Fibroblast of lung (primary cell): ENCODE measurements at regions not wholly inside any gene's neighbourhood (a gene's known extent, or its start where the extent isn't known, plus 50 kb on each side); places are given as distances from the start of the nearest gene placed in this dataset.
A peak's percentile ranks its signal among the peaks of the same experiment; 100 is the strongest.

Experiments
- DNase-seq, 2 donors: peaks; one replicate each; pipeline versions ENCODE4 v3.0.0 to v3.0.0-alpha.2; 2010; ENCODE audit warnings: low read depth in 2 of 2
- H2AFZ ChIP-seq: 2 replicates; pipeline ENCODE4 v1.5.1; 2012; ENCODE audit warnings: low read length, control low read depth, inconsistent platforms
- H3K27ac ChIP-seq: 2 replicates; pipeline ENCODE4 v1.5.1; 2011; ENCODE audit warnings: low read length, control low read depth; ENCODE audit not compliant: insufficient read depth
- H3K27me3 ChIP-seq: 2 replicates; pipeline ENCODE4 v1.5.1; 2011; ENCODE audit warnings: mild to moderate bottlenecking, low read length; ENCODE audit not compliant: control insufficient read depth, insufficient read depth
- H3K36me3 ChIP-seq: 2 replicates; pipeline ENCODE4 v1.5.1; 2011; ENCODE audit warnings: low read length; ENCODE audit not compliant: control insufficient read depth, insufficient read depth
- H3K4me1 ChIP-seq: 2 replicates; pipeline ENCODE4 v1.5.1; 2011; ENCODE audit warnings: low read length; ENCODE audit not compliant: control insufficient read depth, insufficient read depth; ENCODE audit errors: extremely low read depth
- H3K4me2 ChIP-seq: 2 replicates; pipeline ENCODE4 v1.5.1; 2011; ENCODE audit warnings: low read length, control low read depth; ENCODE audit not compliant: insufficient read depth; ENCODE audit errors: extremely low read depth
- H3K4me3 ChIP-seq, 4 experiments: fragments of 200-600 bp in 1 of 4; sonication (generic) in 1 of 4; replicated peaks in 1 of 4; 2 replicates each; pipeline ENCODE4 v1.5.1; 2011 to 2016; ENCODE audit warnings: low read length in 4 of 4, low read depth in 3 of 4, mild to moderate bottlenecking in 3 of 4, control low read depth in 2 of 4, inconsistent platforms in 1 of 4, mixed read lengths in 1 of 4; ENCODE audit not compliant: insufficient read depth in 1 of 4; ENCODE audit errors: control extremely low read depth in 1 of 4
- H3K79me2 ChIP-seq: 2 replicates; pipeline ENCODE4 v1.5.1; 2012; ENCODE audit warnings: mild to moderate bottlenecking, low read length, inconsistent platforms; ENCODE audit not compliant: control insufficient read depth, insufficient read depth
- H3K9ac ChIP-seq: 2 replicates; pipeline ENCODE4 v1.5.1; 2011; ENCODE audit warnings: mild to moderate bottlenecking, low read length, control low read depth; ENCODE audit not compliant: insufficient read depth
- H3K9me3 ChIP-seq: 2 replicates; pipeline ENCODE4 v1.5.1; 2012; ENCODE audit warnings: low read depth, low read length; ENCODE audit not compliant: control insufficient read depth, insufficient read depth
- H4K20me1 ChIP-seq: 2 replicates; pipeline ENCODE4 v1.5.1; 2011; ENCODE audit warnings: low read length; ENCODE audit not compliant: control insufficient read depth, insufficient read depth; ENCODE audit errors: extremely low read depth
- EZH2 ChIP-seq: IDR thresholded peaks from 2 replicates; pipeline ENCODE4 v1.5.1; 2012; ENCODE audit warnings: low read length, control low read depth, mild to moderate bottlenecking; ENCODE audit errors: missing control alignments
- TF ChIP-seq, protein P1 (sequence below), 2 donors: IDR thresholded peaks in 1 of 2; conservative IDR thresholded peaks in 1 of 2; 1 replicate in 1 of 2; 2 replicates in 1 of 2; pipeline ENCODE4 v1.5.1; 2011 to 2012; ENCODE audit warnings: low read length in 2 of 2, control low read depth in 1 of 2, inconsistent platforms in 1 of 2, low read depth in 1 of 2, mild to moderate bottlenecking in 1 of 2

DNA sequence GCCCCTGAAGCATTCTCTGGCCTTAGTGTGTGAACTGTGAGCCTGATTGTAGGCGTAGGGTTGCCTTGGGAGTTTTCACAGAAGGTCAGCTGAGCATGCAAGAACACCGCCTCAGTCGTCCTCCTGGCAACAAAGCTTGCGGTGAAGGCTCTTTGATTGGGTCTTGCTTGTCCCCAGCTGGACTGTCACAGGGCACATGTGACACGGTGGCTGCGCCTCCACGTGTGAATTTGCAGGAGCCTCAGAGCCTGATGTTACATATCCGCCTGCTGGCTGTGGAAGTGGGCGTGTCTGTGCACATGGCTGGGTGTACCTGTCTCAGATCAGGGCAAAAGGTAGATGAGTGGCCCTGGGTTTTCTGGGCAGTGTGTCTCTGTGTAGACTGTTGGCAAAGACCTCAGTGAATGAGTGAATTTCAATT, 228.7 kb downstream of the HAUS1 start:
- no peak overlapping the region for H2AFZ ChIP-seq
- no peak overlapping the region for H3K27ac ChIP-seq
- no peaks in the 10 kb centered on the region for H3K36me3 ChIP-seq
- H3K9ac ChIP-seq = no peak overlapping the region
- no peaks in the 10 kb centered on the region for H4K20me1 ChIP-seq
- peaks cover 21% of the 10 kb centered on the region for H3K27me3 ChIP-seq
- no peak for TF ChIP-seq EZH2
- TF ChIP-seq, protein P1, sequence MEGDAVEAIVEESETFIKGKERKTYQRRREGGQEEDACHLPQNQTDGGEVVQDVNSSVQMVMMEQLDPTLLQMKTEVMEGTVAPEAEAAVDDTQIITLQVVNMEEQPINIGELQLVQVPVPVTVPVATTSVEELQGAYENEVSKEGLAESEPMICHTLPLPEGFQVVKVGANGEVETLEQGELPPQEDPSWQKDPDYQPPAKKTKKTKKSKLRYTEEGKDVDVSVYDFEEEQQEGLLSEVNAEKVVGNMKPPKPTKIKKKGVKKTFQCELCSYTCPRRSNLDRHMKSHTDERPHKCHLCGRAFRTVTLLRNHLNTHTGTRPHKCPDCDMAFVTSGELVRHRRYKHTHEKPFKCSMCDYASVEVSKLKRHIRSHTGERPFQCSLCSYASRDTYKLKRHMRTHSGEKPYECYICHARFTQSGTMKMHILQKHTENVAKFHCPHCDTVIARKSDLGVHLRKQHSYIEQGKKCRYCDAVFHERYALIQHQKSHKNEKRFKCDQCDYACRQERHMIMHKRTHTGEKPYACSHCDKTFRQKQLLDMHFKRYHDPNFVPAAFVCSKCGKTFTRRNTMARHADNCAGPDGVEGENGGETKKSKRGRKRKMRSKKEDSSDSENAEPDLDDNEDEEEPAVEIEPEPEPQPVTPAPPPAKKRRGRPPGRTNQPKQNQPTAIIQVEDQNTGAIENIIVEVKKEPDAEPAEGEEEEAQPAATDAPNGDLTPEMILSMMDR (conservative IDR thresholded peaks at IDR 0.05 in 1 of 2, IDR thresholded peaks at IDR 0.05 in 1 of 2; ENCODE audit: low read depth in 1 of 2, low read length in 2 of 2) = no peak
- no peak overlapping the region for H3K4me2 ChIP-seq
- H3K79me2 ChIP-seq = no peaks in the 10 kb centered on the region
- H3K4me1 ChIP-seq = no peaks in the 10 kb centered on the region
- no peaks in the 10 kb centered on the region for H3K9me3 ChIP-seq
- no peak for DNase-seq
- H3K4me3 ChIP-seq = no peak overlapping the region

DNA sequence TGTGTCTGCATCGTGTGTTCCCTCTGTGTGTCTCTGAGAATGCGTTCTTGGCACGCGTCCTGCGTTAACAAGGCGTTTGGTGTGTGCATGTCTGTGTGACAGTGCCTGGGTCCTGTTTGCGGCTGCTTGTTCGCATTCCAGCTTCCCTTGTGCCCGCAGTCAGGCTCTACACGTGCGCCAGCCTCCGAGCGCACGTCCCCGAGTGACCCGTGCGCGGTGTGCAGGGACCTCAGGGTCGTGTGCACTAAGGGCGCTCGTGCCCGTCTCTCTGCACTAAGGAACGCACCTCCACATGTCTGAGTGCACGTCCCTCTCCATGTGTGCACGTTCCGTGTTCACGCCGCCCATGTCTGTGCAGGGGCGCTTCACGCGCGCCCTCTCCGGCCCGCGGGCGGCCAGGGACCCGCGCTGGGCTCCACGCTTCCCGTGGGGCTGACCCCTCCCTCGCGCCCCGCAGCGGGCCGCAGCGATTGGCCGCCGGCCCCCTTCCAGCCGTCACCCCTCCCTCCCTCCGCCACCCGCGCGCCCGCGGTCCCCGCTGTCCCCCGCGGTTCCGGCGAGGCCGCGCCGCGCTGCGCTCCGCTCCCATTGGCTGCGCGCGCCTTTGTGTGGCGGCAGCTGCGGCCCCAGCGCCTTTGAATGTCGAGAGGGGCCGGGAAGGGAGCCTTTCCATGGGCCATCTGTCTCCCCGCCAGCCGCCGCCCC, 229.4 kb downstream of the HAUS1 start:
- Histone ChIP-seq H3K79me2 (no peaks in the 10 kb centered on the region), H3K4me3 (peak overlapping the region in 1 of 4 experiments; percentile 30), H3K9me3 (no peaks in the 10 kb centered on the region), H2AFZ (no peak overlapping the region), H3K9ac (no peak overlapping the region), H3K4me1 (no peaks in the 10 kb centered on the region), H3K27ac (no peak overlapping the region), H4K20me1 (no peaks in the 10 kb centered on the region), H3K27me3 (peaks cover 21% of the 10 kb centered on the region), H3K4me2 (peak overlapping the region; percentile 42), H3K36me3 (no peaks in the 10 kb centered on the region)
- DNase-seq = peak; percentile 15 to 29
- TF ChIP-seq, protein P1 (conservative IDR thresholded peaks at IDR 0.05 in 1 of 2, IDR thresholded peaks at IDR 0.05 in 1 of 2; ENCODE audit: low read depth in 1 of 2, low read length in 2 of 2) = no peak
- TF ChIP-seq EZH2 = peak; percentile 60

DNA sequence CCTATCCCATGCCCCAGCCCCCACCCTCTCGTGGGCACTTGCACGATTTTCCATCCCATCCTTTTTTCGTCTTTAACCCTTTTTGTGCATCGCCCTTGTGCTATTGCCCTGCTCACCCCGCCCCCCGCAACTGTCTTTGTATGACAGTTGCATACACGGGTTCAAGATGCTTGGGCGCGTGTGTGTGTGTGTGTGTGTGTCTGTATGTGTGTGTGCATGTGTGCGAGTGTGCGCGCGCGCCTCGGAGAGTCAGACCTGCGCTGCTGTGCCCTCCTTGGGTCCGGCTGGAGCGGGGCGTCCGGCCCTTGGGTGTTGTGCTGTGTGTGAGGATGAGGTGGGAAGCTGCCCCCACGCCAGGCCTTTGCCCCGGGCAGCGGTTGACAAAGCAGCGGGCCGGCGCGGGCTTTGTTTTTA, 230.7 kb downstream of the HAUS1 start:
- TF ChIP-seq, protein P1 (conservative IDR thresholded peaks at IDR 0.05 in 1 of 2, IDR thresholded peaks at IDR 0.05 in 1 of 2; ENCODE audit: low read depth in 1 of 2, low read length in 2 of 2) = no peak
- TF ChIP-seq EZH2 = no peak
- Histone ChIP-seq H3K4me1 (no peaks in the 10 kb centered on the region), H3K79me2 (no peaks in the 10 kb centered on the region), H3K9me3 (no peaks in the 10 kb centered on the region), H3K4me3 (peak overlapping the region in 1 of 4 experiments; percentile 21), H3K27me3 (peaks cover 23% of the 10 kb centered on the region), H2AFZ (no peak overlapping the region), H3K27ac (no peak overlapping the region), H3K4me2 (peak overlapping the region; percentile 57), H3K9ac (no peak overlapping the region), H4K20me1 (no peaks in the 10 kb centered on the region), H3K36me3 (no peaks in the 10 kb centered on the region)
- DNase-seq = peak in 1 of 2 donors; percentile 39
